ENCODE measurements at regions not wholly inside any gene's neighbourhood (a gene's known extent, or its start where the extent isn't known, plus 50 kb on each side); places are given as distances from the start of the nearest gene placed in this dataset.

GRCh38 chr1:74847715-74848114, 114.8 kb downstream of the TYW3 start:
- H3K27ac ChIP-seq (ENCODE audit: low read length in 2 of 2), result no peak overlapping the region
- TF ChIP-seq CTCF (IDR thresholded peaks at IDR 0.05) (no peak), EZH2 (IDR thresholded peaks at IDR 0.05; ENCODE audit: borderline replicate concordance, insufficient read depth, low read depth, low read length, poor library complexity, severe bottlenecking) (no peak)
- H3K9me3 ChIP-seq (ENCODE audit: control extremely low read depth in 1 of 3, control insufficient read depth in 2 of 3, insufficient read depth in 1 of 3, low read length in 2 of 3), result no peaks in the 10 kb centered on the region
- H3K4me1 Mint-ChIP-seq, result no peaks in the 10 kb centered on the region
- ChIA-PET POLR2A (no interaction called here), CTCF (no interaction called here)
- intact Hi-C loops (cut with micrococcal nuclease), result no loop called here
- no CpG with 5 or more reads among the region's 3 CpGs for WGBS (ENCODE audit: insufficient coverage)
- H3K9ac ChIP-seq (ENCODE audit: low read length), result no peak overlapping the region
- H3K9me3 Mint-ChIP-seq (ENCODE audit: insufficient read depth), result no peaks in the 10 kb centered on the region
- no peaks in the 10 kb centered on the region for H3K27me3 Mint-ChIP-seq
- H3K27me3 ChIP-seq (replicated peaks in 1 of 4; ENCODE audit: control extremely low read depth in 1 of 4, control insufficient read depth in 3 of 4, insufficient read depth in 4 of 4, low read length in 3 of 4), result no peaks in the 10 kb centered on the region
- H3K4me3 ChIP-seq (ENCODE audit: control extremely low read depth in 1 of 5, extremely low read depth in 1 of 5, insufficient read depth in 1 of 5, low read depth in 2 of 5, low read length in 4 of 5), result no peak overlapping the region
- no peak for DNase-seq
- no peaks in the 10 kb centered on the region for H3K36me3 ChIP-seq (replicated peaks in 1 of 2; ENCODE audit: control extremely low read depth in 1 of 2, control insufficient read depth in 1 of 2, extremely low read depth in 1 of 2, insufficient read depth in 2 of 2, low read length in 1 of 2)
- H3K4me3 Mint-ChIP-seq, result no peak overlapping the region
- no peak overlapping the region for H3K27ac Mint-ChIP-seq
- no peaks in the 10 kb centered on the region for H3K4me1 ChIP-seq (ENCODE audit: control insufficient read depth in 2 of 2, insufficient read depth in 2 of 2, low read length in 2 of 2)
- H4K20me1 ChIP-seq (ENCODE audit: control insufficient read depth, insufficient read depth, low read length, poor library complexity, severe bottlenecking), result no peaks in the 10 kb centered on the region
- no peak overlapping the region for H3K4me2 ChIP-seq (replicated peaks; ENCODE audit: low read depth, low read length, poor library complexity, severe bottlenecking)
- ATAC-seq (ENCODE audit: low read depth), result no peak
- H3K79me2 ChIP-seq (ENCODE audit: control insufficient read depth, insufficient read depth, low read length), result no peaks in the 10 kb centered on the region
- H2AFZ ChIP-seq (ENCODE audit: insufficient read depth, low read depth, low read length, poor library complexity, severe bottlenecking), result no peak overlapping the region

GRCh38 chr1:74853756-74854155, 120.8 kb downstream of the TYW3 start:
- no peaks in the 10 kb centered on the region for H3K4me1 ChIP-seq (ENCODE audit: control insufficient read depth in 2 of 2, insufficient read depth in 2 of 2, low read length in 2 of 2)
- no peak overlapping the region for H3K9ac ChIP-seq (ENCODE audit: low read length)
- intact Hi-C loops (cut with micrococcal nuclease), result no loop called here
- ATAC-seq (ENCODE audit: low read depth) (no peak), DNase-seq (no peak)
- peaks cover 0 to 2% (median 1%) of the 10 kb centered on the region in 3 donors for H3K9me3 ChIP-seq (ENCODE audit: control extremely low read depth in 1 of 3, control insufficient read depth in 2 of 3, insufficient read depth in 1 of 3, low read length in 2 of 3)
- H3K27ac Mint-ChIP-seq, result no peak overlapping the region
- no peak for TF ChIP-seq EZH2 (IDR thresholded peaks at IDR 0.05; ENCODE audit: borderline replicate concordance, insufficient read depth, low read depth, low read length, poor library complexity, severe bottlenecking)
- no peak for TF ChIP-seq CTCF (IDR thresholded peaks at IDR 0.05)
- CTCF ChIA-PET, result no interaction called here
- H3K9me3 Mint-ChIP-seq (ENCODE audit: insufficient read depth), result no peaks in the 10 kb centered on the region
- no peaks in the 10 kb centered on the region for H4K20me1 ChIP-seq (ENCODE audit: control insufficient read depth, insufficient read depth, low read length, poor library complexity, severe bottlenecking)
- H3K79me2 ChIP-seq (ENCODE audit: control insufficient read depth, insufficient read depth, low read length), result no peaks in the 10 kb centered on the region
- POLR2A ChIA-PET, result no interaction called here
- peaks cover 5% of the 10 kb centered on the region for H3K4me1 Mint-ChIP-seq
- H3K27me3 ChIP-seq (replicated peaks in 1 of 4; ENCODE audit: control extremely low read depth in 1 of 4, control insufficient read depth in 3 of 4, insufficient read depth in 4 of 4, low read length in 3 of 4), result no peaks in the 10 kb centered on the region
- H3K4me3 ChIP-seq (ENCODE audit: control extremely low read depth in 1 of 5, extremely low read depth in 1 of 5, insufficient read depth in 1 of 5, low read depth in 2 of 5, low read length in 4 of 5), result no peak overlapping the region
- H3K27ac ChIP-seq (ENCODE audit: low read length in 2 of 2), result no peak overlapping the region
- no peaks in the 10 kb centered on the region for H3K36me3 ChIP-seq (replicated peaks in 1 of 2; ENCODE audit: control extremely low read depth in 1 of 2, control insufficient read depth in 1 of 2, extremely low read depth in 1 of 2, insufficient read depth in 2 of 2, low read length in 1 of 2)
- no peak overlapping the region for H3K4me3 Mint-ChIP-seq
- H3K27me3 Mint-ChIP-seq, result no peaks in the 10 kb centered on the region
- H3K4me2 ChIP-seq (replicated peaks; ENCODE audit: low read depth, low read length, poor library complexity, severe bottlenecking), result no peak overlapping the region
- H2AFZ ChIP-seq (ENCODE audit: insufficient read depth, low read depth, low read length, poor library complexity, severe bottlenecking), result no peak overlapping the region
- WGBS (ENCODE audit: insufficient coverage), result 100% methylated on average over 1 of the region's 3 CpGs

Data from B cell (primary cell).